Panc1 (cell line): ENCODE measurements at regions not wholly inside any gene's neighbourhood (a gene's known extent, or its start where the extent isn't known, plus 50 kb on each side); places are given as distances from the start of the nearest gene placed in this dataset.

Source experiments
- ATAC-seq: fragments of 200-7000 bp; cut with Tn5 transposase; 2 replicates; pipeline ENCODE4 v1.9.1; 2020; ENCODE audit warnings: mild to moderate bottlenecking, moderate library complexity
- BruUV-seq: library from RNA; stranded (reverse); fragments of 400-500 nt; replicated peaks from 2 replicates; lab custom pipeline; 2021; lab: Mats Ljungman, UMichigan
- CTCF ChIA-PET: fragments of 300-600 bp; sonication (Branson Sonifier 250); formaldehyde crosslinking; loops from one replicate; lab custom pipeline; 2022; ENCODE audit warnings: antibody characterized with exemption; lab: Charles Lee
- POLR2A ChIA-PET: fragments of 300-600 bp; sonication (Branson Sonifier 250); formaldehyde crosslinking; loops from one replicate; lab custom pipeline; 2022; ENCODE audit warnings: antibody characterized with exemption; lab: Charles Lee
- DNase-seq: peaks from one replicate; pipeline ENCODE4 v3.0.0-alpha.2; 2010; ENCODE audit warnings: low read depth, low spot score
- H3K27ac ChIP-seq: 2 replicates; pipeline ENCODE4 v1.5.1; 2011; ENCODE audit warnings: mild to moderate bottlenecking, low read length, inconsistent platforms
- H3K27me3 ChIP-seq: fragments of 200-500 bp; sonication (Bioruptor generic); 2 replicates; pipeline ENCODE4 v1.6.0; 2014; ENCODE audit warnings: low read length, inconsistent platforms; ENCODE audit not compliant: control insufficient read depth, insufficient read depth
- H3K36me3 ChIP-seq: fragments of 200-500 bp; sonication (Bioruptor generic); 2 replicates; pipeline ENCODE4 v1.5.1; 2014; ENCODE audit warnings: inconsistent platforms, mild to moderate bottlenecking, low read length, moderate library complexity; ENCODE audit not compliant: control insufficient read depth, insufficient read depth
- H3K4me1 ChIP-seq: 2 replicates; pipeline ENCODE4 v1.5.1; 2011; ENCODE audit warnings: inconsistent platforms, mild to moderate bottlenecking, low read length, moderate library complexity; ENCODE audit not compliant: control insufficient read depth, insufficient read depth
- H3K4me3 ChIP-seq, 2 experiments: 2 replicates each; pipeline ENCODE4 v1.5.1; 2011 to 2012; ENCODE audit warnings: low read depth in 2 of 2, low read length in 2 of 2, mild to moderate bottlenecking in 2 of 2, inconsistent platforms in 1 of 2, moderate library complexity in 1 of 2
- H3K9me3 ChIP-seq: fragments of 200-500 bp; sonication (Bioruptor generic); 2 replicates; pipeline ENCODE4 v1.5.1; 2014; ENCODE audit warnings: low read depth, mild to moderate bottlenecking, inconsistent platforms, low read length, moderate library complexity; ENCODE audit not compliant: control insufficient read depth, insufficient read depth
- CTCF ChIP-seq: fragments of 450-650 bp; IDR thresholded peaks from 2 replicates; pipeline ENCODE4 v1.5.1; 2017; ENCODE audit warnings: mild to moderate bottlenecking
- POLR2AphosphoS5 ChIP-seq: IDR thresholded peaks from 2 replicates; pipeline ENCODE4 v1.6.1; 2012; ENCODE audit warnings: mild to moderate bottlenecking, low read depth, low read length, moderate library complexity
- REST ChIP-seq, 2 experiments: IDR thresholded peaks; 2 replicates each; pipeline ENCODE4 v1.6.1; 2011 to 2012; ENCODE audit warnings: low read depth in 2 of 2, control low read depth in 1 of 2, low read length in 1 of 2, mild to moderate bottlenecking in 1 of 2, moderate library complexity in 1 of 2; ENCODE audit not compliant: insufficient read depth in 1 of 2
- SIN3A ChIP-seq: IDR thresholded peaks from 2 replicates; pipeline ENCODE4 v1.6.1; 2012; ENCODE audit warnings: low read depth, mild to moderate bottlenecking, low read length, moderate library complexity, borderline replicate concordance; ENCODE audit not compliant: insufficient read depth
- TCF7L2 ChIP-seq: IDR thresholded peaks from 2 replicates; pipeline ENCODE4 v1.6.1; 2011; ENCODE audit warnings: mild to moderate bottlenecking, low read depth, low read length, inconsistent platforms
- in situ Hi-C: cut with HindIII; loops from 2 replicates; pipeline ENCODE4 v1.10.0; 2016; ENCODE audit warnings: low sequenced_read_pairs, low pct_unique_long_range_greater_than_20kb
- intact Hi-C: fragments of 100-400 bp; cut with micrococcal nuclease; formaldehyde crosslinking; loops from one replicate; pipeline ENCODE4 v1.10.0; 2022; ENCODE audit not compliant: unreplicated experiment

- H3K27me3 ChIP-seq, result no peaks in the 10 kb centered on the region
- H3K36me3 ChIP-seq, result no peaks in the 10 kb centered on the region; the same call in 1 of the 2 replicates
- no peaks in the 10 kb centered on the region for H3K9me3 ChIP-seq
- no peaks in the 10 kb centered on the region for H3K4me1 ChIP-seq
- TF ChIP-seq TCF7L2 (no peak), SIN3A (no peak), CTCF (no peak)
- DNase-seq, result no peak
- H3K4me3 ChIP-seq, result no peak overlapping the region
- ATAC-seq, result no peak
- intact Hi-C loops, result no loop called here
- H3K27ac ChIP-seq, result no peak overlapping the region
- ChIA-PET CTCF (no interaction called here), POLR2A (no interaction called here)
- no TSS peak for BruUV-seq
- in situ Hi-C loops, result no loop called here
These were observed 923.5 kb upstream of the CDH10 start for GRCh38 chr5:25568294-25568693.

- Histone ChIP-seq H3K27me3 (no peaks in the 10 kb centered on the region), H3K4me1 (no peaks in the 10 kb centered on the region), H3K4me3 (no peak overlapping the region), H3K36me3 (no peaks in the 10 kb centered on the region; the same call in 1 of the 2 replicates), H3K9me3 (no peaks in the 10 kb centered on the region), H3K27ac (no peak overlapping the region)
- ChIA-PET POLR2A (no interaction called here), CTCF (no interaction called here)
- ATAC-seq, result no peak
- BruUV-seq, result no TSS peak
- intact Hi-C loops, result no loop called here
- in situ Hi-C loops, result no loop called here
- no peak for DNase-seq
- no peak for TF ChIP-seq SIN3A
- no peak for TF ChIP-seq TCF7L2
- TF ChIP-seq POLR2AphosphoS5, result no peak
- TF ChIP-seq REST (IDR thresholded peaks at IDR 0.05; ENCODE audit: insufficient read depth in 1 of 2, low read depth in 2 of 2, low read length in 1 of 2), result no peak
- no peak for TF ChIP-seq CTCF
These were observed 923.1 kb upstream of the CDH10 start for GRCh38 chr5:25567881-25568280.
